Osteoblast (primary cell): ENCODE measurements at regions not wholly inside any gene's neighbourhood (a gene's known extent, or its start where the extent isn't known, plus 50 kb on each side); places are given as distances from the start of the nearest gene placed in this dataset.

Experiments
- DNase-seq: peaks from one replicate; pipeline ENCODE4 v3.0.0; 2011; ENCODE audit warnings: low spot score, mixed read lengths; ENCODE audit not compliant: insufficient read length; ENCODE audit errors: missing footprints
- H2AFZ ChIP-seq: 2 replicates; pipeline ENCODE4 v1.6.0; 2011; ENCODE audit warnings: mild to moderate bottlenecking, low read length
- H3K27ac ChIP-seq: 2 replicates; pipeline ENCODE4 v1.5.1; 2011; ENCODE audit warnings: mild to moderate bottlenecking, low read depth, low read length, moderate library complexity
- H3K27me3 ChIP-seq: 2 replicates; pipeline ENCODE4 v1.6.0; 2012; ENCODE audit warnings: mild to moderate bottlenecking, control low read depth, inconsistent platforms, low read length, moderate library complexity; ENCODE audit not compliant: insufficient read depth
- H3K36me3 ChIP-seq: 2 replicates; pipeline ENCODE4 v1.5.1; 2011; ENCODE audit warnings: mild to moderate bottlenecking, low read length, control low read depth, moderate library complexity; ENCODE audit not compliant: insufficient read depth
- H3K4me1 ChIP-seq: 2 replicates; pipeline ENCODE4 v1.5.1; 2011; ENCODE audit warnings: mild to moderate bottlenecking, low read length, control low read depth, moderate library complexity; ENCODE audit not compliant: insufficient read depth
- H3K4me2 ChIP-seq: 2 replicates; pipeline ENCODE4 v1.6.0; 2011; ENCODE audit warnings: mild to moderate bottlenecking, low read length; ENCODE audit not compliant: insufficient read depth
- H3K4me3 ChIP-seq: fragments of 200-600 bp; sonication (generic); 3 replicates; pipeline ENCODE4 v1.5.1; 2012; ENCODE audit warnings: mild to moderate bottlenecking, low read length, inconsistent platforms; ENCODE audit not compliant: insufficient read depth
- H3K79me2 ChIP-seq: 2 replicates; pipeline ENCODE4 v1.6.0; 2012; ENCODE audit warnings: mild to moderate bottlenecking, low read length, control low read depth, inconsistent platforms; ENCODE audit not compliant: insufficient read depth
- H3K9me3 ChIP-seq: 2 replicates; pipeline ENCODE4 v1.5.1; 2011; ENCODE audit warnings: low read depth, low read length, control low read depth
- H4K20me1 ChIP-seq: 2 replicates; pipeline ENCODE4 v1.6.0; 2012; ENCODE audit warnings: mild to moderate bottlenecking, low read length, control low read depth; ENCODE audit not compliant: insufficient read depth
- TF ChIP-seq, protein P1 (sequence below): IDR thresholded peaks from 2 replicates; pipeline ENCODE4 v1.5.1; 2011; ENCODE audit warnings: mild to moderate bottlenecking, low read depth, low read length, moderate library complexity; ENCODE audit errors: extremely low read depth

DNA sequence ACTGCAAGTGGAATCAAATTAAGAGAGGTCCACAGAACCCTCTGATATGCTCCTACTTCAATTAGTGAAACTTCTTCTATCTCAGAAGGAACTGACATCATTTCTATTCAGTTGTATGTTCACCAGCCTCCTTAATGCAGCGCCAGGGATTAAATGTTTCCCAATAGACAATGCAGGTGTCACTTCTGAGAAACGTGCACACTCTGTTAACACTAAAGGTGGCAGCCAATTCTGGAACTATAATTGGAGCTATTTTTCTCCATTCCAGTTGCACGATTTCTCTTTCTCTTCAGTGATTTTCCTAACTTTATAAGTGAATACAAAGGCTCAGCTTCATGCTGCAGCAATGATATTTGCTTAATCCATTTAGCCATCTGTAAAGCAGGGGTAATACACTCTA, 821.9 kb downstream of the TDRD15 start:
- Histone ChIP-seq H3K4me2 (no peak overlapping the region), H3K4me1 (no peaks in the 10 kb centered on the region), H2AFZ (no peak overlapping the region), H3K36me3 (no peaks in the 10 kb centered on the region), H3K27me3 (no peaks in the 10 kb centered on the region), H3K27ac (no peak overlapping the region), H4K20me1 (no peaks in the 10 kb centered on the region), H3K9me3 (peaks cover 9% of the 10 kb centered on the region), H3K79me2 (no peaks in the 10 kb centered on the region), H3K4me3 (no peak overlapping the region)
- no peak for DNase-seq
- TF ChIP-seq, protein P1, sequence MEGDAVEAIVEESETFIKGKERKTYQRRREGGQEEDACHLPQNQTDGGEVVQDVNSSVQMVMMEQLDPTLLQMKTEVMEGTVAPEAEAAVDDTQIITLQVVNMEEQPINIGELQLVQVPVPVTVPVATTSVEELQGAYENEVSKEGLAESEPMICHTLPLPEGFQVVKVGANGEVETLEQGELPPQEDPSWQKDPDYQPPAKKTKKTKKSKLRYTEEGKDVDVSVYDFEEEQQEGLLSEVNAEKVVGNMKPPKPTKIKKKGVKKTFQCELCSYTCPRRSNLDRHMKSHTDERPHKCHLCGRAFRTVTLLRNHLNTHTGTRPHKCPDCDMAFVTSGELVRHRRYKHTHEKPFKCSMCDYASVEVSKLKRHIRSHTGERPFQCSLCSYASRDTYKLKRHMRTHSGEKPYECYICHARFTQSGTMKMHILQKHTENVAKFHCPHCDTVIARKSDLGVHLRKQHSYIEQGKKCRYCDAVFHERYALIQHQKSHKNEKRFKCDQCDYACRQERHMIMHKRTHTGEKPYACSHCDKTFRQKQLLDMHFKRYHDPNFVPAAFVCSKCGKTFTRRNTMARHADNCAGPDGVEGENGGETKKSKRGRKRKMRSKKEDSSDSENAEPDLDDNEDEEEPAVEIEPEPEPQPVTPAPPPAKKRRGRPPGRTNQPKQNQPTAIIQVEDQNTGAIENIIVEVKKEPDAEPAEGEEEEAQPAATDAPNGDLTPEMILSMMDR, result no peak

GRCh38 chr2:21947046-21947445, 823.3 kb downstream of the TDRD15 start:
- Histone ChIP-seq H3K4me3 (no peak overlapping the region), H2AFZ (no peak overlapping the region), H3K79me2 (no peaks in the 10 kb centered on the region), H3K4me1 (no peaks in the 10 kb centered on the region), H3K4me2 (no peak overlapping the region), H3K27me3 (no peaks in the 10 kb centered on the region), H4K20me1 (no peaks in the 10 kb centered on the region), H3K36me3 (no peaks in the 10 kb centered on the region), H3K9me3 (peaks cover 6% of the 10 kb centered on the region), H3K27ac (no peak overlapping the region)
- no peak for DNase-seq
- TF ChIP-seq, protein P1, result no peak

- Histone ChIP-seq H3K4me3 (no peak overlapping the region), H2AFZ (no peak overlapping the region), H3K4me2 (no peak overlapping the region), H4K20me1 (no peaks in the 10 kb centered on the region), H3K27ac (no peak overlapping the region), H3K79me2 (no peaks in the 10 kb centered on the region), H3K4me1 (no peaks in the 10 kb centered on the region), H3K36me3 (no peaks in the 10 kb centered on the region), H3K9me3 (peaks cover 2% of the 10 kb centered on the region), H3K27me3 (no peaks in the 10 kb centered on the region)
- no peak for DNase-seq
- TF ChIP-seq, protein P1, result no peak
Measured at GRCh38 chr2:21966139-21966538, 842.4 kb downstream of the TDRD15 start.

DNA sequence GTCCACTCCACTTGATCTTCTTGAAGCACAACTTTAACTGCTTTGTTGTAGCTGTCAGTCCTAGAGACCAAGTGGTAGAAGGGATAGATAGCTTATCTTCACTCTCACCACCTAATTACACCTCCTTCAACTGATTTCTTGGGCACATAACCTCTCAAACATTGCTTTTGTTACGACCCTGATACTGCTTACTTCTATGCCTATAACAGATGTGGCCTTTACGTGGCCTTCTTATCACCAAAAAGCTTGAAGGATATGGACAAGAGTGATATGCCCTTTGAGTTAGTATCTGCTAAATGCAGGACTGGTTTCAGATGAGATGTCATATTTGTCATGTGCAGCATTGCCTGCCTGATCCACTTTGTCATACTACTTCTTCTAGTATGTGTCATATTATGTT, 847.2 kb downstream of the TDRD15 start:
- no peak overlapping the region for H3K4me3 ChIP-seq
- TF ChIP-seq, protein P1, result no peak
- no peak overlapping the region for H2AFZ ChIP-seq
- H4K20me1 ChIP-seq, result no peaks in the 10 kb centered on the region
- H3K36me3 ChIP-seq, result no peaks in the 10 kb centered on the region
- H3K4me1 ChIP-seq, result no peaks in the 10 kb centered on the region
- no peaks in the 10 kb centered on the region for H3K27me3 ChIP-seq
- no peak overlapping the region for H3K4me2 ChIP-seq
- peaks cover 2% of the 10 kb centered on the region for H3K9me3 ChIP-seq
- no peak overlapping the region for H3K27ac ChIP-seq
- no peaks in the 10 kb centered on the region for H3K79me2 ChIP-seq
- no peak for DNase-seq
